Prostate gland (tissue), 2 donors: ENCODE measurements at regions not wholly inside any gene's neighbourhood (a gene's known extent, or its start where the extent isn't known, plus 50 kb on each side); places are given as distances from the start of the nearest gene placed in this dataset.

Source experiments
- CTCF ChIP-seq, 4 experiments: fragments of 200-600 bp in 2 of 4; fragments of 450-650 bp in 2 of 4; sonication (generic) in 2 of 4; IDR thresholded peaks; 1 replicate in 3 of 4; 2 replicates in 1 of 4; pipeline ENCODE4 v1.5.1; 2016 to 2019; ENCODE audit warnings: antibody characterized with exemption in 4 of 4, mild to moderate bottlenecking in 2 of 4, moderate library complexity in 2 of 4
- POLR2A ChIP-seq: fragments of 450-650 bp; IDR thresholded peaks from one replicate; pipeline ENCODE4 v1.6.1; 2016; ENCODE audit warnings: antibody characterized with exemption, mild to moderate bottlenecking
- POLR2AphosphoS5 ChIP-seq: sonication (generic); formaldehyde crosslinking; IDR thresholded peaks from one replicate; pipeline ENCODE4 v1.6.1; 2017; ENCODE audit warnings: antibody characterized with exemption

DNA sequence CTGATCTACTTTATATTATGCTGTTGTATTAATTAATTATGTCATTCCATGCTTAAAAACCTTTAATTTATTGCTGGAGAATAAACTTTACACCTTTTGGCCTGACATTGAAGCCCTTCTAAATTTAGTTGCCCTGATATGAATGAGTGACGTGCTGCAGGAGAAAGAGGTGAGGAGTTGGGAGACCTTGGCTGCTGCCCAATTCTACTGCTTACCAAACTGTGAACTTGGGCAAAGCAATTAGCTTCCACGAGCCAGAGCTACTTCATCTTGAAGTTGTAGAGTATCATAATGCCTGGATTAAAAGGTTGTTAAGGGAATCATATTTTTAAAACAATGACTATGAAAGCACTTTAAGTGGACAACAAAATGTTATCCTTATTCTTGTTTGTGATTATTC is 126.8 kb upstream of the DEPDC1 start:
- no peak for TF ChIP-seq CTCF (IDR thresholded peaks at IDR 0.05)
- TF ChIP-seq POLR2AphosphoS5: no peak
- TF ChIP-seq POLR2A: no peak
